H54 (cell line): ENCODE measurements at regions not wholly inside any gene's neighbourhood (a gene's known extent, or its start where the extent isn't known, plus 50 kb on each side); places are given as distances from the start of the nearest gene placed in this dataset.
"Not testable (repeated sequence)": the region's sequence is repeated elsewhere in the genome, so short reads cannot be mapped to it uniquely, and the experiment has no call there.

Experiments used
- DNase-seq: peaks from one replicate; pipeline ENCODE4 v3.0.0; 2011; ENCODE audit warnings: low spot score, mixed read lengths; ENCODE audit not compliant: insufficient read length
- FAIRE-seq: peaks from 3 replicates; lab custom pipeline; 2011; peaks lifted over from hg19 to GRCh38; lab: Jason Lieb, UNC
- POLR2A ChIP-seq: IDR thresholded peaks from 2 replicates; pipeline ENCODE4 v1.6.1; 2011; ENCODE audit warnings: low read depth, mild to moderate bottlenecking, low read length

- DNase-seq (no peak), FAIRE-seq (no peak)
- TF ChIP-seq POLR2A, result no peak
Observed at GRCh38 chr21:15932726-15933125, 202.9 kb downstream of the USP25 start.

GRCh38 chr21:15935530-15935929 lies 205.7 kb downstream of the USP25 start:
- no peak for DNase-seq
- FAIRE-seq, result no peak
- TF ChIP-seq POLR2A, result no peak

GRCh38 chr21:15943009-15943666 lies 213.4 kb downstream of the USP25 start:
- no peak for TF ChIP-seq POLR2A
- FAIRE-seq (peak; percentile 84), DNase-seq (no peak)

GRCh38 chr21:15947677-15948076 lies 217.9 kb downstream of the USP25 start:
- no peak for TF ChIP-seq POLR2A
- DNase-seq, result no peak
- no peak for FAIRE-seq

- no peak for DNase-seq
- FAIRE-seq, result no peak
- no peak for TF ChIP-seq POLR2A
Observed at GRCh38 chr21:15953551-15954116, 223.9 kb downstream of the USP25 start.

GRCh38 chr21:15964236-15964855 lies 234.6 kb downstream of the USP25 start:
- FAIRE-seq, result no peak
- DNase-seq, result no peak
- no peak for TF ChIP-seq POLR2A

- no peak for FAIRE-seq
- no peak for TF ChIP-seq POLR2A
- no peak for DNase-seq
Observed at GRCh38 chr21:15966231-15966630, 236.4 kb downstream of the USP25 start.

GRCh38 chr21:15966651-15967050 lies 236.9 kb downstream of the USP25 start:
- no peak for DNase-seq
- FAIRE-seq, result no peak
- no peak for TF ChIP-seq POLR2A

- FAIRE-seq (peak; percentile 27), DNase-seq (peak; percentile 30)
Observed at GRCh38 chr21:15967661-15968060, 237.9 kb downstream of the USP25 start.

GRCh38 chr21:15968776-15969310 lies 239.1 kb downstream of the USP25 start:
- DNase-seq (no peak), FAIRE-seq (no peak)
- no peak for TF ChIP-seq POLR2A

More at GRCh38 chr21:15967661-15968060, 237.9 kb downstream of the USP25 start:
- no peak for TF ChIP-seq POLR2A

GRCh38 chr21:15976807-15977206 lies 247.0 kb downstream of the USP25 start:
- no peak for DNase-seq
- peak; percentile 50 for FAIRE-seq
- TF ChIP-seq POLR2A, result no peak

- FAIRE-seq (peak; percentile 52), DNase-seq (no peak)
- no peak for TF ChIP-seq POLR2A
Observed at GRCh38 chr21:15978215-15978738, 248.5 kb downstream of the USP25 start.

GRCh38 chr21:15979493-15979892 lies 249.7 kb downstream of the USP25 start:
- not testable (repeated sequence) for FAIRE-seq

GRCh38 chr21:15986277-15986676 lies 256.5 kb downstream of the USP25 start:
- no peak for TF ChIP-seq POLR2A
- FAIRE-seq (no peak), DNase-seq (no peak)

More at GRCh38 chr21:15979493-15979892, 249.7 kb downstream of the USP25 start:
- DNase-seq, result not testable (repeated sequence)

- DNase-seq (peak; percentile 23), FAIRE-seq (peak; percentile 99)
- TF ChIP-seq POLR2A, result no peak
Observed at GRCh38 chr21:15992171-15992570, 262.4 kb downstream of the USP25 start.
